ENCODE measurements at regions not wholly inside any gene's neighbourhood (a gene's known extent, or its start where the extent isn't known, plus 50 kb on each side); places are given as distances from the start of the nearest gene placed in this dataset.
A peak's percentile ranks its signal among the peaks of the same experiment; 100 is the strongest.

DNA sequence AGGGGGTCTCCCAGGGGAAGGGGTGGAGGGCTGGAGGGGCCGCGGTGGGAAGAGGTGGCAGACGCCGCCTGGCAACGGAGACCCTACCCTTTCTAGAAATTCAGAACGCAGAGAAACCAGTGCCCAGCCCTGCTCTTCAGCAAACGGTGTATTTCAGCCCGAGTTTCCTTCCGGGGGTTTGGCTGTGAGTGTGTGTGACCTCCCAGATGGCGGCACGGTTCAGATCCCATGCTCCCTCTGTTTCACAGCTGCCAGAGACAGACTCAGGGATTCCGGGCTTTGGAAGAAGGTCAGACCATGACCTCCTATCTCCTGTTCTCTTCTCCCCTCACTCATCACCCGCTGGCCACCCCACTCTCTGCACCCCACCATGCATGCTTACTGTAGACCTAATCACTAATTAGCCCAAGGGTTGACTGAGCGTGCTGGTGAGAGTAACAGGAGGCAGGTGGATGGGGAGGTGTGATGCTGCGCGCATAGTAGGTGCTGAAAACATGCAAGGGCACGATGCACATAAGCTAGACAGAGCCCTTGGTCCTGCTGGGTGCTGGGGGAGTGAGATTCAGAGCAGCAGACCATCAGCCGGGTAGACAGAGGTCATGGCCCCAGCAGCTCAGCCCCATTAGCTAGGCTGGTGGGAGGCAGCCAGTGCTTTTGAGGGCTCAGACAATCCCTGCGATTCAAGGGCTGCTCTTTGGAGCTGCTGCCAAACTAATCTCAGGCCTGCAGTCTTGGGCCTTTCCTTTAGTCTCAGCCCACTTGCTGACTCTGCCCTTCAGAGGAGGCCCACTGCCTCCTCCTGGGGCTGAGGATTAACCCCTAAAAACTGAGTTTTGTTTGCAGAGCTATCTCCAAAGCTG is 256.5 kb upstream of the CADM1 start:
- DNase-seq = no peak

DNA sequence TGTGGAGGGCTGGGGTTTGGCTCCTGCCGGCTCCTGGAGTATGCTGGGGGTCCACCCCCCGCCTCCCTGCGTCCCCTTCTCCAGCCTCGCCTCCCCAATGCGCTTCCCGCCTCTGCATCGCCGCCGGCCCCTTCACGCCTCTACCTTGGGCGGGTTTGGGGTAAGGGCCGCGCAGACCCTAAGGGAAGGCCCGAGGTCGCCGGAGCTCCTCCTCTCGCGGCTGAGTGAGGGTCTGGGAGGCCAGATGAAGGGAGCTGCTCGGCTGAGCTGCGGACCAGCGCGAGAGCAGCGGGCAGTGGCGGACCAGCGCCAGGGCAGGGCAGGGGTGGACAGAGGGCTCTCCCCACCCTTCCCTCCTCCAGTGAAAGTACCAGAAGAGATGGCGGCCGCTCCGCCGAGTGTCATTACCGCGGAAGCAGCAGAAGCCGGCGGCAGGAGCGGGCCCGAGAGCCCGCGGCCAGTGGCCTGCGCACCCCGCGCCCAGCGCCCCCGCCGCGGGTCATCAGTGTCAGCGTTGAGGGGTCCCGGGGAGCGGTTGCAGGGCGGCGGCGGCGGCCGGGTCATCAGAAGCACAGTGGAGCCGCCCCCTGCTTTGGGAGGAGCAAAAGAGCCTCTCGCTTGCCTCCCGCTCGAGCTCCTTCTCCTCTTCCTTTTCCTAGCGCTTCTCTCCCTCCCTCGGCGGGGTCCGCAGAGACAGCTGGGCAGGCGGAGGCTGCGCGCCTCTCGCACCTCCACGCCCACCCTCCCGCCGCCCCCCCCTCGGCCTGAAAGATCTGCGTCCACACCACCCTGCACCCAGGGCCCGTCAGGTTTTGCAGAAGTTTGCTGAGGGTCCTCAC is 255.6 kb upstream of the CADM1 start:
- DNase-seq = no peak

DNA sequence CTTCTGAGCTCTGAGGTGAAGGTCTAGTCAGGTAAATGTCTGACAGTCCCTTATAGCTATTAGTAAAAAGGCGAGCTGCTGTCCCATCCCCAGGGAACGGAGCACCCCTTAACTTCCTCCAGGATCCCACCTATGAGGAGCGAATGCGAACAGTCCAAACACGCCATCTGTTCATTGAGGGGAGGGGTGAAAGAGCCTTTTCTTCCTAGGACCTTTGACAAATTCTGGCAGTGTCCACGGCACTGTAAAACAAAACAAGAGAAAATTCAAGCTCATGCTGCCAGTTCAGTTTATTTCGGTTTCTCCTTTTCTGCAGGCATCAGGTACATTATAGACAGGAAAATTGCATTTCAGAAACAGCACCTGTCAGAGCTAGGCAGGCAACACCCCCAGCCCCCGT is 253.8 kb upstream of the CADM1 start:
- DNase-seq = no peak

DNA sequence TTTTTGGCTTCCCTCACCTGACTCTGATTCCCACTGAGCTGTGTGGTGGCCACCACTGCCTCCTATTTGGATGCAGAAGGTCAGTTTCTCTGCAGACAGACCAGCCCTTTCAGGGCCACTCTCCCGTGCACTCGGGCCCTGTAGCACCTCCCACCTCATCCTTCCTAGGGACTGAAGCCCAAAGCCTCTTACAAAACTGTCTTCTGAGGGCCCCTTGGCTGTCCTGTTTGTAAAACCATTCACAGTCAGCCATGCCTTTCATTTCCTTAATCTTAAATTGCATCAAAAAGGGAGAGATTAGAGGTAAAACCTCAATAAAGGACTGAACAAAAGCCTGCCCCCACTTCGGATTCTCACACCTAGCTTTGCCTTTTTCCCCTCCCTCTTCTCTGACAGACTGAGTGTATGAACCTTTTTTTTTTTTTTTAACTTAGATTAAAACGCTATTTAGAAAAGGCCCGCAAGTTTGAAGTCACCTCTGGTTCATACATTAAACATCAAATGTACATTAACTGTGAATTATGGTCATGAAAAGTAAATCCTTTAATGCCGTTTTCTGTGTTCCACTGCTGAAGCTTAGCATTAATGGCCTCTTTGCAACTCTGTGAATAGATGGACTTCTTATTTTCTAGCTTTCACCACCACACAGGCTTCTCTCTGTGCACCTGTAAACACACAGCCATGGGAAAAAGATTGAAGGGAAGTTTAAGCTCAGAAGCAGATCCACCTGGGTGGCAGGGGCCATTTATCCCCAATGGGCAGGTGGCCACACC is 247.2 kb upstream of the CADM1 start:
- no peak for DNase-seq

DNA sequence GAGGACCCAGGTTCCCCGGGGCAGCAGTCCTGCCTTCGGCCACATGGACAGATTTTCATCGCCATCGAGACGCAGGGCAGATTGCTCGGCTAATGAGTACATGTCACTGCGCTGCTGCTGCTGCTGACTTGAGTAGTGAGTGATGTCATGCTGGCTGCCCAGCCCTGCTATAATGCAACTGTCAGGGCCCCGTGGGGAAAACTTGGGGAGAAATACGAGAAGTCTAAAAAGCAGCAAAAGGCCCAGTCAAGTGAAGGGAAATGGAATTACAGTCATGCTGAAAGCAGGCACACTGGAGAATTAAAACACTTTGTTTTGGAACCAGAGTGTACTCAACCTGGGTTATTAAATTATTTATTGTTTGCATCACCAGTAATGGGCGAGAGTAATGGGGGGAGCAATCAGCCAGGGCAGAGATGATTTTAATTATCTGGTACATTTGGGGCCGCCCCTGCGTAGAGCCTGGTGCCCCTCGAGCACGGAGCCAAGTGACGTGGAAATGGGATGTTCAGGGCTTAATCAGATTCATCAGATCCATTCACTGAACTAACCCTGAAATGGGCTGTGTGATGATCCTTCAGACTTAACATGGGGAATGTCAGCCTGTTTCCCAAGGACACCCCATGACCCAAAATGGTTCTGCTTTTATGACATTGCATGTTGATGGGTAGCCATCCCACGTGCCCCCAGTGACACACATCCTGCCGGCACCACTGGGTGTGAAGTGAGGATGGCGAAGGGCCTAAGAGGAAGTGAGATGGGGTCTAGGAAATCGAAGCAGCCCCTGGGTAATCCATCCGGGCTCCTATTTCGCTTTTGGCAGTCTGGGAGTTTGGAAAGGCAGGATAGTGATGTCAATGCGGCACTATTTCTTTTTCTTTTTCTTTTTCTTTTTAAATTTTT is 241.6 kb upstream of the CADM1 start:
- DNase-seq = peak; percentile 72

DNA sequence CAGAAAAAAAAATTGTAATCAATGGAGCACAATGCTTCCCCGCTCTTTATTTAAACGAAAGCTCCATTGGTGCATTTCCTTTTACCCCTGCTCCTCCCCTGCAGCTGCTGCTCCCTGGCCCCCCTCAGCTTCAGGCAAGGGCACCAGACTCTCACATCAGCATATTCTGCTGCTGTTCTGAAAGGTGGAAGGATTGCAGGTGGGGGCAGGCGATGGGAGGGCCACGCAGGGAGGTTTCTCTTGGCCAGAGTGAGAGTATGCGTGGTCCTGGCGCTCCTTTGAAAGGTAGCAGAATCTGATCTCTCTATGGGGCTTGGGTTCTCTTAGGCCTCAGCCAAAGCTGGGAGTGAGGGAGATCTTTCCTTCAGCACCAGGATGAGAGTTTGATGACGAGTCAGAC is 240.9 kb upstream of the CADM1 start:
- DNase-seq = no peak

DNA sequence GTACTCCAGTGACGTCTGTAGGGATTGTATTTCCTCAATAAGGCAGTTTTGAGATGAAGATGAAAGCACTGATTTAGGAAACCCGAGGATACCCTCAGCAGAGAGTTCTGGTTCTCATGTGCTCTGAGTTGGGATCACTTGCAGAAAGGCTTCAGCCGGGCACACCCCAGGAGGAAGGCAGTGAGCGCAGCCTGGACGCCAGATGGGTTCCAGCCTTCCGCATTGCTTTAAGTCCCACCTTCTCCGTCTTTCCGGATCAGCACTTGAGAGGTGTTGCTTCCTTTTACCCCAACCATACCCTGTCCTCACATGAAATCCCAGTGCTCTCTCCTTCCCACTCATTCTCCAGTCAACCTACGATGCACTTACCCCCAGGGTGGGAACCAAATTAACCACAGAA is 239.5 kb upstream of the CADM1 start:
- no peak for DNase-seq

DNA sequence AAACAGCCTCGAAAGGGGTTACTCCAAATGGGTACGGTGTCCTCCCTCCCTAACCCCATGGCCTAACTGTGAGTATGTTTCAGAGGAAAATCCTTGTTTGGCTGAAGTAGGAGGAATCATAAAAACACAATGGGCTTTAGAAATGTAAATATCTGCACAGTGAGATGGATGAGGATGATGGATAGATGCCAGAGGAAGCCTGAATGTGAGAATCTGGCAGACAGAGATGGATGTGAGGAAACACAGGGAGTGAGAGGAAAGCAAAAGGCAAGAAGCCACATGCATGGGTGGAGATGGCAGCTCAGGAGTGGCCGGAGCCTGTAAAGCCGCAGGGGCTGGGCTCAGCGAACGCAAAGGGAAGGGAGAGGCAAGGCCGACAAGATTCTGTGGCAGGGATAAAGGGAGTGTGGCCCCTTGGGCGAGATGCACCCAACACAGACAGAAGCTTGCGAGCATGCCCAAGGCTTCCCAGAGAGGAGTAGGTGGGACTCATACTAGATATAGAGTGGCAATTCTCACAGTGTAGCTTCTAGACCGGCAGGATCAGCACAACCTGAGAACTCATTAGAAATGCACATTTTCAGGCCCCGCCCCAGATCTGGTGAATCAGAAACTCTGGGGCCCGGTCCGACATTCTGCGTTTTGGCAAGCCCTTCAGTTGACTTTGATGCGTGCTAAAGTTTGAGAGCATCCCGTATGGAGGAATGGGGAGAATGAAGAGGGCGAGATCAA is 237.3 kb upstream of the CADM1 start:
- DNase-seq = peak; percentile 58

DNA sequence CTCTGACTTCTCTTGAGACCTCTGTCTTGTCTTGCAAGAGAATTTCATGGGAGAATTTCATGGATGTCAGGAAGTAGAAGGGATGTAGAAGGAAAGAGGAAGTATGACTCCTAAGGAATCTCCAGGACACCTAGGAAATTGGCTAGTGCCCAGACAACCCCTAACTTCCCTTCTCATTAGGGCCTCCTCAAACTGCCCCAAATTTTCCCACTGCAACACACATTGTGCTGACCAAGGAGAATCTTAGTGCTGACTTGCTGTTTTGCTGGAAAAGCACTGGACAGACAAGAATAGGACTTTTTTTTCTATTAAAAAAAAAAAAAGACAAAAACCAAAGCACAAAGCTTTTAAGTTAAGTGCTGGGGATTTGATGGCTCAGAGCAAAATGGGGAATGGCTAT is 236.1 kb upstream of the CADM1 start:
- DNase-seq = no peak

DNA sequence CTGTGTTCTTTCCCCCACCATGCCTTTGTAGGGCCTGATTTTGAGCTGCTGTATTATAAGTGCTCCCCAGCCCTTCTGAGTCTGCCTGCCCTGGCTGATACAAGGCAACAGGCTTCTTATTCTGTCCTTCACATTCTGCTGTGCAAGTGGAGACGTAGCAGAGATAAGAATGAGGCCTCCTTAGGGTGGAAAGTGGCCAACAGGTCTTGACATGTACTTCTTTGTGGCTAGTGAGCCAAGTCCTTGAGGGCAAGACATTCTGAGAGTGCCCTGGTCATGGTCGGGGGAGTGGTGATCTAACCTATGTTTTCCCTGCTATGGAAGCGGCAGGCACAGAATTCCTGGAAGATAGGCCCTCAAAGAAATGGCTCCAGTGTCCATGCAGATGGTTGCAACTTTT is 235.7 kb upstream of the CADM1 start:
- no peak for DNase-seq

DNA sequence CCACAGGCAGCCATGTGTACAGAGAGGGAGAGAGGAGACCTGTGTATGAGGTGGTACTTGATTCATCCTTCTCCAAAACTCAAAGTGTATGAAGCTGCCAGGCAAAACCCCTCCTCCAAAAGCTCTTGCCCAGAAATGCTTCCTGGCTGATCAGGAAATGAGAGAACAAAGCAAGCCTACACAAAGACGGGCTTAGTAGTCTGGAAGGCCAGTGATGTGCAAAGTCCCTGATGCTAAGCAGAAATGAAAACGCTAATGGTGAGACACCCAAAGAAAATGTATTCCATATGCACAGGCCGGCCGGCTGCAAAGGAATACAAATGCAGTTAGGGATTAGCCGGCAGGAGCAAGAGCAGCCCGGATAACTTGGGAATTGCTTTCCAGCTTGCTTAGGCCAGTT is 234.9 kb upstream of the CADM1 start:
- no peak for DNase-seq

DNA sequence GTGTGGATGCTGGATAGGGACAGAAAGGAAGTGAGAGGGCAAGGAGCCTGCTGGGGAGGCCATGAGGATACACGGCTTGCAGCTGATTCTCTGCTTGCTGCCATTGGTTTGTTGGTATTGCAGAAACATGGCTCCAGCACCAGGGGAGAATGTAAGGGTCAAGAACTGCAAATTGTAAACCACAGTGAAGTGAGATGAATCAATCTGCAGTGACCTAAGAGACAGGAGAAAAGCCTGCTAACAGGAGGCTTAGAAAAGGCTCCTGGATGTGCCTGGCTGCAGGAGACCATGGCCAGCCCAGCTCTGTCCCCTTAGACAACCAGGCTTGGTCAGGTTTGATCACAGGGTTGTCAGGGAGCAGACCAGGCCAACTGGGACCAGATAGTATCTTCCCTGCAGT is 233.7 kb upstream of the CADM1 start:
- no peak for DNase-seq

DNA sequence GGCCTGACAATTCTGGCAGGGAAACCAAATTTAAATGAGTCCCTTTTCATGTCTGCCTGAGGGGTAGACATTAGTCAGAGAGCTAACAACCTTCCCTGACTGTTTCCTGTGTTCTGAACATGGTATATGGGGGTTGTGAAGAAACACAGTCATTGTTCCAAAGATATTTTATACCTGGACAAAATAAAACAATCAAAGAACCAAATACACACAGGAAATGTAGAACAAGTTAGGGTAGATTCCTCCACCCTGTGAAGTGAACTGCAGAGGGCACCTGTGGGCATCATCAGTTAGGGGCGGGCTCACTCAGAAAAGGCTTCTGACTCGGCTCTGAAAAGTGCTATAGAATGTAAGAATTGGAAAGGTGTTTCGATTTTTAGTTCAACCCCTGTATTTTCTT is 231.9 kb upstream of the CADM1 start:
- DNase-seq = no peak

DNA sequence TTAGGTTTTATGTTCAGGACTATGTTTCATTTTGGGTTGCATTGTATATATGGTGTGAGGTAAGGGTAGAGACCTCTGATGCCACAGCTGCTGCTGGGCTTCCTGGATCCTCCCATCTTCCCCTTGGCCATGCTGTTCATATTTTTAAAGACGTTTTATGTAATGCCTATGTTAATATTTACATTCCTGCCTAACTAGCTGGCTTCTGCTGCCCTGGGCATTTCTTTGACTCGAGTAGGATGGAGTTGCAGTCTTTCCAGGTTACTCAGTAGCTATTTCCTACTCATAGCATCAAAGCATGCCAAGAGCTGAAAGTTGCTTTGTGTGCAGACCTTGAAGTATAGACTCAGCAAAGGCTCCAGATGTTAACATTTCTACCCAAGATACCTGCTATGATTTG is 220.5 kb upstream of the CADM1 start:
- DNase-seq = no peak

DNA sequence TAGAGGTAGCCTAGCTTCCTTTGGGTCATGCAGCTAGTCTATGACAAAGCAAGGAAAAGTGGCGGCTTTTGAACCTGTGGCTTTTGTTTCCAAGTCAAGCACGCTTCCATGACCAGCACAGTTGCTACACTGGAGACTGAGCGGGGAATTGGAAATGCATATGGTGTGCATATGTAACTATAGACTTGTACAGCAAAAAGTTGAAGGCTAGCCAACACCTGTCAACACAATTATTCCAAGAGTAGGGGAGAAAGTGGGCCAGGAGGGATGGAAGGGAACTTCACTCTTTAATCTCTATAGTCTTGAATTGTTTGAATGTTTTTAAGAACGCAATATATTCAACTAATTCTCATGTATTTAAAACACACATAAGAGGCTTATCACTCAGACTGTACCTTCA is 218.5 kb upstream of the CADM1 start:
- DNase-seq = peak; percentile 43

DNA sequence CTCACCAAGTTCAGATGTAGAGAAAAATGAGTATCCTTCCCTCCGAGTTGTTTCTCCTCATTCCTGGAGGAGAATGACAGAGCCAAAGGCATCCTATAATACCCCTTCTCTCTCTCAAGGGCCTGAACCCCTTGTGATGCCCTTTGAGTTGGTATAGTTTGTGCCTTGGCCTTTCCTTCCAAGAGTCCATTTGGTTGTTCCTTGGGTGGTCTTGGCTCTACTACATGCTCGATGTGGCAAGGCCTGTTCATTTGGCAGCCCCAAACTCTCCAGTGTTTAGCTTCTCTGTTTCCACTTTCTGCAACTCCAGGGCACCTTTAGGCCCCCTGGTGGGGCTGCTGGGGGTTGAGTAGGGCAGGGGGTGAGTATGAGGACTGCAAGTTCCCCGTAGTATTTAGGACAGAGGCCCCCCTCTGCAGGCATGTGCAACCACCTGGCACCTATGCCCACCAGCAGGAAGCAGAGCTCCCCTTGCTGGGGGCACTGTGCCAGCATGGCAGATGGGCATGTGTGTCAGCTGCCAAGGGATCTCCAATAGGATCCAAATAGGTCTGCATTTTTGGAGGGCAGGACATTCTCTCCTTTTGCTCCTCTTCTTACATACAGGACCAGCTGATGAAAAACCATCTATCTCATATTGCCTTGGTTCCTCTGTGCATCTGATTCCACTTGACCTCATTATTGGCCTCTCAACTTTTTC is 217.2 kb upstream of the CADM1 start:
- no peak for DNase-seq

DNA sequence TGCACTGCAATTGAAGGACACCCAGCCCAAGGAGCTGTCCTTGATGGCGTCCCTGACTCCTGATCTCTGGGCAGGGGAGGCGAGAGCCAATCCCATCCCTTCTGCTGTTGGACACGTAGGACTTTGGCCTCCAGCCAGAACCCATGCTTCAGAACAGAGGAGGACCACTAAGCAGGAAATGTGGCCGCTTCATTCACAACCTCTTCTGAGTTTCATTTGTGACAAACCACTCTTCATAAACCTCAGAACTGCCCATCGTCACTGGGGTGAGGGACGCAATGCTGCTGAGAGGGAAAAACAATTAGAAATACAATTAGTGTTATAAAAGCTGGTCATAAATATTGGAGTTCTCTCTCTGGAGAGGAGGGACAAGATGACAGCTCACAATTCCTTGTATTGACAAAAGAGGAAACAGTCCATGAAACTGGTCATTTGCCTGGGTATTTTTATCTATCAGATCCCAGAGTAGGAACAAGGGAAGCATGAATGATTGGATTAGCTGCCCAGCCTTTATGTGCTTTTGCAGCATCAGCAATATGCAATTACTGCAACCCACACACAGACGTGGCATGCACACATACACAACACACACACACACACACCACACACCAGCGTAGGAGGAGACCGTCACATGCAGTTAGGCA is 216.5 kb upstream of the CADM1 start:
- DNase-seq = no peak

DNA sequence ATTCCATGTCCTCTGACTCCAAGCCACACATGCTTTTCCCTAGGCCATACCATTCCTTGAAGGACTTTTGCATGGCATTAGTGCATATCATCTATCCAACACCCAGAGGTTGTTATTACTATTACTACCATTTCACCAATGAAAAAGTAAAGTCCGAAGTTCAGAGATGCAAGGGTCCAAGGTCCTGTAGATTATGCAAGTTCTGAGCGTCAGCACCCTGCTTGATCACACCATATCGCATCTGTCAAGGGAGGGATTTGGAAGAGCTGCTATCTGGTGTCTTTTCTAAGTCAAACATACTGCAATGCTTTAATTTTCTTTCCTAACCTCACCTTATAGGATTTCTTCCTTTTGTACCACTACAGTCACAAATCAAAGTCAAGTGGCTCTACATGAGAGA is 214.7 kb upstream of the CADM1 start:
- no peak for DNase-seq

DNA sequence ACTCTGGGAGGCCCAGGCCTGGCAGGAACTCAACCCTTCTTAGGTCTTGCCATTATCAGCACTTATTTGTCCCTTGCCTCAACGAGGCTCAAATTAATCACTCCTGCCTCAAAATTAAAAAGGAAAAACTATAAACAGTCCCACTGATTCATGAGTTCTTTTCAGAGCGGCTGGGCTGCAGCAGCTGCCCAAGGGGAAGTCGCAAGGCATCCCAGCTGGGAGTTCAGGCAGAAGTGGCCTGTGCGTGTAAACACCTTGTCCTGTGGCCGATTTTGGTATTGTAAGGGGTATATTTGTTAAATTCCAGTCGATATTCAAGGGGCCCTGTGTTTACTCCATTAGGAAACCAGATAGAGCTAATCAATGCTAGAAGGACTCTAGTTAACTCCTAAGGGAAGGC is 213.9 kb upstream of the CADM1 start:
- DNase-seq = no peak

All from skin of body (tissue), 1 donor.